A549 (cell line): ENCODE measurements at regions not wholly inside any gene's neighbourhood (a gene's known extent, or its start where the extent isn't known, plus 50 kb on each side); places are given as distances from the start of the nearest gene placed in this dataset.
"Not testable (repeated sequence)": the region's sequence is repeated elsewhere in the genome, so short reads cannot be mapped to it uniquely, and the experiment has no call there.

ENCODE experiments used
- ATAC-seq, 2 experiments: fragments of 200-7000 bp in 1 of 2; fragments of >200 bp in 1 of 2; cut with Nextera tagmentation in 1 of 2; cut with Tn5 transposase in 1 of 2; 3 replicates each; pipeline versions ENCODE4 v1.8.0 to v1.9.1; 2018 to 2020; ENCODE audit warnings: mild to moderate bottlenecking in 1 of 2, moderate library complexity in 1 of 2
- CTCF ChIA-PET: fragments of 300-600 bp; sonication (Branson Sonifier 250); formaldehyde crosslinking; extraction: SDS; loops from one replicate; lab custom pipeline; 2021; ENCODE audit warnings: antibody characterized with exemption, inconsistent platforms; lab: Yijun Ruan, JAX
- POLR2A ChIA-PET: fragments of 350-600 bp; formaldehyde crosslinking; extraction: SDS; loops from one replicate; lab custom pipeline; 2021; ENCODE audit warnings: antibody characterized with exemption, inconsistent platforms; lab: Yijun Ruan, JAX
- DNase-seq, 2 experiments: peaks; one replicate each; pipeline versions ENCODE4 v3.0.0 to v3.0.0-alpha.2; 2011 to 2016; ENCODE audit warnings: low read depth in 1 of 2, low spot score in 1 of 2
- FAIRE-seq: peaks from 2 replicates; lab custom pipeline; 2011; peaks lifted over from hg19 to GRCh38; lab: Jason Lieb, UNC
- H3K27ac ChIP-seq, 2 experiments: fragments of >200 bp; sonication (Bioruptor Twin); formaldehyde crosslinking; 3 replicates each; pipeline ENCODE4 v1.5.1; 2016 to 2017
- H3K4me1 ChIP-seq: fragments of >200 bp; sonication (Bioruptor Twin); formaldehyde crosslinking; 3 replicates; pipeline ENCODE4 v1.6.1; 2016
- H3K4me2 ChIP-seq: fragments of >200 bp; sonication (Bioruptor Twin); formaldehyde crosslinking; 3 replicates; pipeline ENCODE4 v1.6.1; 2016
- H3K4me3 ChIP-seq: fragments of >200 bp; sonication (Bioruptor Twin); formaldehyde crosslinking; 3 replicates; pipeline ENCODE4 v1.5.1; 2016
- H3K9me3 ChIP-seq: fragments of >200 bp; sonication (Bioruptor Twin); formaldehyde crosslinking; 3 replicates; pipeline ENCODE4 v1.6.1; 2016
- BHLHE40 ChIP-seq: IDR thresholded peaks from 2 replicates; pipeline ENCODE4 v1.6.1; 2012; ENCODE audit warnings: low read depth, low read length, inconsistent platforms
- CBX2 ChIP-seq: fragments of 200-600 bp; sonication (generic); IDR thresholded peaks from 2 replicates; pipeline ENCODE4 v1.6.1; 2016; ENCODE audit warnings: low read depth, mild to moderate bottlenecking, borderline replicate concordance
- CHD2 ChIP-seq: fragments of 150-350 bp; IDR thresholded peaks from 2 replicates; pipeline ENCODE4 v1.6.1; 2014; ENCODE audit warnings: low read length; ENCODE audit not compliant: partially characterized antibody
- CTCF ChIP-seq: fragments of >200 bp; sonication (Bioruptor Twin); formaldehyde crosslinking; IDR thresholded peaks from 3 replicates; pipeline ENCODE4 v1.5.1; 2016
- EHF ChIP-seq: fragments of 250-450 bp; sonication (Bioruptor Pico); IDR thresholded peaks from 2 replicates; pipeline ENCODE4 v1.5.0; 2020; ENCODE audit warnings: mild to moderate bottlenecking
- EP300 ChIP-seq, 2 experiments: fragments of >200 bp; sonication (Bioruptor Twin); formaldehyde crosslinking; IDR thresholded peaks; 2 replicates in 1 of 2; 3 replicates in 1 of 2; pipeline ENCODE4 v1.6.1; 2016 to 2017
- ESRRA ChIP-seq: fragments of 150-350 bp; IDR thresholded peaks from 2 replicates; pipeline ENCODE4 v1.6.1; 2014; ENCODE audit warnings: mild to moderate bottlenecking, low read length, borderline replicate concordance
- FOSB ChIP-seq: fragments of 250-450 bp; sonication (Bioruptor Pico); IDR thresholded peaks from 2 replicates; pipeline ENCODE4 v1.5.0; 2020; ENCODE audit warnings: mild to moderate bottlenecking, moderate library complexity
- FOXS1 ChIP-seq: fragments of 250-450 bp; sonication (Bioruptor Pico); IDR thresholded peaks from 2 replicates; pipeline ENCODE4 v1.5.0; 2020; ENCODE audit warnings: mild to moderate bottlenecking, moderate library complexity
- HDAC2 ChIP-seq: fragments of 200-600 bp; sonication (generic); IDR thresholded peaks from 2 replicates; pipeline ENCODE4 v1.6.1; 2016
- HMGXB4 ChIP-seq: fragments of 250-450 bp; sonication (Bioruptor Pico); IDR thresholded peaks from 2 replicates; pipeline ENCODE4 v1.5.0; 2021; ENCODE audit warnings: mild to moderate bottlenecking, moderate library complexity, borderline replicate concordance
- HOXB13 ChIP-seq: fragments of 250-450 bp; sonication (Bioruptor Pico); IDR thresholded peaks from 2 replicates; pipeline ENCODE4 v1.5.0; 2020; ENCODE audit warnings: low read depth, mild to moderate bottlenecking, moderate library complexity
- HOXB5 ChIP-seq: fragments of 250-450 bp; sonication (Bioruptor Pico); IDR thresholded peaks from 2 replicates; pipeline ENCODE4 v1.5.0; 2020; ENCODE audit warnings: mild to moderate bottlenecking, moderate library complexity
- JUNB ChIP-seq: fragments of >200 bp; sonication (Bioruptor Twin); formaldehyde crosslinking; IDR thresholded peaks from 2 replicates; pipeline ENCODE4 v1.6.1; 2016
- MYC ChIP-seq: IDR thresholded peaks from 2 replicates; pipeline ENCODE4 v1.6.1; 2012; ENCODE audit warnings: mild to moderate bottlenecking, inconsistent platforms, low read length, improper control_type of control experiment, borderline replicate concordance
- NFE2L2 ChIP-seq: fragments of 150-350 bp; conservative IDR thresholded peaks from 2 replicates; pipeline ENCODE4 v1.6.1; 2014; ENCODE audit warnings: low read length
- PBX3 ChIP-seq: IDR thresholded peaks from 2 replicates; pipeline ENCODE4 v1.6.1; 2012
- PHF8 ChIP-seq: fragments of 200-600 bp; sonication (generic); IDR thresholded peaks from 2 replicates; pipeline ENCODE4 v1.6.1; 2016; ENCODE audit warnings: low read depth, mild to moderate bottlenecking, antibody characterized with exemption, moderate library complexity, borderline replicate concordance
- POLR2AphosphoS2 ChIP-seq: conservative IDR thresholded peaks from 2 replicates; pipeline ENCODE4 v1.6.1; 2012; ENCODE audit warnings: low read length, improper control_type of control experiment, inconsistent platforms
- SREBF2 ChIP-seq: fragments of 450-650 bp; IDR thresholded peaks from 2 replicates; pipeline ENCODE4 v1.6.1; 2014; ENCODE audit warnings: mild to moderate bottlenecking, moderate library complexity
- USF2 ChIP-seq: fragments of 450-650 bp; IDR thresholded peaks from 2 replicates; pipeline ENCODE4 v1.6.1; 2014; ENCODE audit warnings: antibody characterized with exemption
- WGBS: methylation state at CpG from one replicate; pipeline ENCODE4 v1.1.6; 2017; ENCODE audit errors: missing lambda C conversion rate; 5-methylcytosine and 5-hydroxymethylcytosine counted together

- TF ChIP-seq USF2 (no peak), HDAC2 (no peak), CBX2 (no peak), HOXB5 (no peak), HOXB13 (CRISPR knock-in tag) (no peak), SREBF2 (no peak), EP300 (IDR thresholded peaks at IDR 0.05) (no peak)
- TF ChIP-seq, all 56 proteins: peak for 0
Measured at GRCh38 chr22:48819961-48820360, 1007.7 kb downstream of the BRD1 start (continued).

GRCh38 chr22:48819232-48819631, 1008.4 kb downstream of the BRD1 start:
- POLR2A ChIA-PET, result no interaction called here
- TF ChIP-seq CTCF (no peak), POLR2AphosphoS2 (no peak), FOXS1 (no peak), ESRRA (no peak), BHLHE40 (no peak), FOSB (CRISPR knock-in tag) (no peak), NFE2L2 (no peak), PBX3 (no peak), EP300 (IDR thresholded peaks at IDR 0.05) (no peak), HMGXB4 (no peak), PHF8 (no peak), JUNB (no peak), EHF (CRISPR knock-in tag) (no peak), MYC (no peak), CHD2 (no peak)
- Histone ChIP-seq H3K27ac (no peak overlapping the region), H3K4me1 (no peaks in the 10 kb centered on the region), H3K4me3 (no peak overlapping the region), H3K9me3 (no peaks in the 10 kb centered on the region), H3K4me2 (no peak overlapping the region)
- 58% methylated on average over 7 of the region's 16 CpGs for WGBS
- no peak for FAIRE-seq
- CTCF ChIA-PET, result no interaction called here
- no peak for DNase-seq
- ATAC-seq, result no peak

- ATAC-seq, H3K9me3 ChIP-seq, FAIRE-seq, H3K4me3 ChIP-seq, H3K27ac ChIP-seq, H3K4me1 ChIP-seq, POLR2A ChIA-PET, CTCF ChIA-PET, DNase-seq, H3K4me2 ChIP-seq: not testable (repeated sequence)
- 43% methylated on average over 6 of the region's 10 CpGs for WGBS
Measured at GRCh38 chr22:48817491-48817890, 1010.2 kb downstream of the BRD1 start.
